SK-N-SH (cell line): ENCODE measurements at regions not wholly inside any gene's neighbourhood (a gene's known extent, or its start where the extent isn't known, plus 50 kb on each side); places are given as distances from the start of the nearest gene placed in this dataset.

Source experiments
- CTCF ChIA-PET: fragments of 300-600, 350-600 bp; formaldehyde crosslinking; extraction: SDS; loops from one replicate; lab custom pipeline; 2021; lab: Yijun Ruan, JAX
- POLR2A ChIA-PET: fragments of 350-600 bp; sonication (Branson Sonifier 250); formaldehyde crosslinking; extraction: SDS; loops from one replicate; lab custom pipeline; 2020; ENCODE audit warnings: antibody characterized with exemption, inconsistent platforms; lab: Yijun Ruan, JAX
- DNase-seq: peaks from one replicate; pipeline ENCODE4 v3.0.0; 2012
- H2AFZ ChIP-seq: fragments of 200-600 bp; sonication (generic); 2 replicates; pipeline ENCODE4 v1.8.1; 2016; ENCODE audit warnings: antibody characterized with exemption, mild to moderate bottlenecking, low read depth
- H3F3A ChIP-seq: fragments of 200-600 bp; sonication (generic); replicated peaks from 2 replicates; pipeline ENCODE3; 2016; ENCODE audit warnings: antibody characterized with exemption, mild to moderate bottlenecking; ENCODE audit not compliant: insufficient read depth
- H3K27ac ChIP-seq, 2 experiments: fragments of 200-500 bp in 1 of 2; fragments of 200-600 bp in 1 of 2; sonication (Bioruptor generic) in 1 of 2; sonication (generic), shearing (Covaris generic) in 1 of 2; 2 replicates each; pipeline versions ENCODE4 v1.5.1 to v1.6.1; 2014 to 2016; ENCODE audit warnings: low read depth in 2 of 2, inconsistent platforms in 1 of 2, low read length in 1 of 2, mild to moderate bottlenecking in 1 of 2, mixed read lengths in 1 of 2
- H3K27me3 ChIP-seq: fragments of 200-600 bp; sonication (generic), shearing (Covaris generic); 2 replicates; pipeline ENCODE4 v1.6.1; 2016; ENCODE audit warnings: mixed run types; ENCODE audit not compliant: insufficient read depth
- H3K36me3 ChIP-seq, 2 experiments: fragments of 200-500 bp in 1 of 2; fragments of 200-600 bp in 1 of 2; sonication (Bioruptor generic) in 1 of 2; sonication (generic) in 1 of 2; replicated peaks in 1 of 2; 2 replicates each; pipeline versions ENCODE3 to v1.5.1; 2014 to 2016; ENCODE audit warnings: low read length in 1 of 2, mild to moderate bottlenecking in 1 of 2; ENCODE audit not compliant: insufficient read depth in 2 of 2, control insufficient read depth in 1 of 2
- H3K4me1 ChIP-seq, 2 experiments: fragments of 200-500 bp in 1 of 2; fragments of 200-600 bp in 1 of 2; sonication (Bioruptor generic) in 1 of 2; sonication (generic), shearing (Covaris generic) in 1 of 2; 2 replicates each; pipeline versions ENCODE4 v1.5.1 to v1.6.1; 2014 to 2016; ENCODE audit warnings: low read depth in 1 of 2, low read length in 1 of 2, mixed run types in 1 of 2; ENCODE audit not compliant: insufficient read depth in 2 of 2, control insufficient read depth in 1 of 2
- H3K4me2 ChIP-seq: fragments of 200-600 bp; sonication (generic), shearing (Covaris generic); 2 replicates; pipeline ENCODE4 v1.6.1; 2017; ENCODE audit warnings: mixed run types
- H3K4me3 ChIP-seq, 2 experiments: fragments of 200-500 bp in 1 of 2; fragments of 200-600 bp in 1 of 2; sonication (Bioruptor generic) in 1 of 2; sonication (generic), shearing (Covaris generic) in 1 of 2; 2 replicates each; pipeline versions ENCODE4 v1.5.1 to v1.8.1; 2014 to 2016; ENCODE audit warnings: low read depth in 2 of 2, inconsistent platforms in 1 of 2, low read length in 1 of 2, mild to moderate bottlenecking in 1 of 2, mixed read lengths in 1 of 2, moderate library complexity in 1 of 2
- H3K79me2 ChIP-seq: fragments of 200-600 bp; sonication (generic); 2 replicates; pipeline ENCODE4 v1.8.1; 2017; ENCODE audit warnings: mild to moderate bottlenecking; ENCODE audit not compliant: insufficient read depth
- H3K9ac ChIP-seq: fragments of 200-600 bp; sonication (generic); 2 replicates; pipeline ENCODE4 v1.6.1; 2017; ENCODE audit warnings: mixed run types
- H3K9me2 ChIP-seq: fragments of 200-600 bp; sonication (generic); 2 replicates; pipeline ENCODE4 v1.6.1; 2017; ENCODE audit warnings: mixed run types
- H3K9me3 ChIP-seq: fragments of 200-600 bp; sonication (generic); 2 replicates; pipeline ENCODE4 v1.6.1; 2017; ENCODE audit warnings: mixed run types, mild to moderate bottlenecking, moderate library complexity
- H4K20me1 ChIP-seq: fragments of 200-600 bp; sonication (generic); 2 replicates; pipeline ENCODE4 v1.6.1; 2017; ENCODE audit warnings: mild to moderate bottlenecking, mixed run types; ENCODE audit not compliant: insufficient read depth
- CHD2 ChIP-seq: fragments of 150-350 bp; IDR thresholded peaks from 2 replicates; pipeline ENCODE4 v1.6.1; 2018; ENCODE audit warnings: low read length; ENCODE audit not compliant: partially characterized antibody
- EP300 ChIP-seq, 2 experiments: IDR thresholded peaks; 2 replicates each; pipeline versions ENCODE4 v1.4.0 to v1.6.1; 2012; ENCODE audit warnings: borderline replicate concordance in 1 of 2, low read depth in 1 of 2, low read length in 1 of 2
- FOSL2 ChIP-seq: IDR thresholded peaks from 2 replicates; pipeline ENCODE4 v1.4.0; 2012; ENCODE audit warnings: low read depth, mild to moderate bottlenecking, moderate library complexity, borderline replicate concordance
- GATA2 ChIP-seq: sonication (generic); formaldehyde crosslinking; IDR thresholded peaks from 2 replicates; pipeline ENCODE4 v1.5.0; 2020; ENCODE audit warnings: mild to moderate bottlenecking, missing genetic modification reagents
- MXI1 ChIP-seq: IDR thresholded peaks from 2 replicates; pipeline ENCODE4 v1.6.1; 2012; ENCODE audit warnings: mild to moderate bottlenecking, low read depth, low read length, improper control_type of control experiment
- NRF1 ChIP-seq: IDR thresholded peaks from 2 replicates; pipeline ENCODE4 v1.6.1; 2012; ENCODE audit warnings: low read depth, mild to moderate bottlenecking, low read length
- POLR2AphosphoS5 ChIP-seq: IDR thresholded peaks from 2 replicates; pipeline ENCODE4 v1.6.1; 2012; ENCODE audit warnings: low read depth, low read length
- RCOR1 ChIP-seq: fragments of 150-350 bp; IDR thresholded peaks from 2 replicates; pipeline ENCODE4 v1.6.1; 2017; ENCODE audit warnings: antibody characterized with exemption, low read length
- SIN3A ChIP-seq: IDR thresholded peaks from 2 replicates; pipeline ENCODE4 v1.6.1; 2012; ENCODE audit warnings: low read depth, mild to moderate bottlenecking, low read length, moderate library complexity, borderline replicate concordance
- SMC3 ChIP-seq: IDR thresholded peaks from 2 replicates; pipeline ENCODE4 v1.6.1; 2012; ENCODE audit warnings: low read depth, low read length, improper control_type of control experiment
- YY1 ChIP-seq: IDR thresholded peaks from 2 replicates; pipeline ENCODE4 v1.4.0; 2012; ENCODE audit warnings: low read depth, mild to moderate bottlenecking
- WGBS: methylation state at CpG from one replicate; pipeline ENCODE4 v1.1.6; 2017; ENCODE audit warnings: low lambda C conversion rate; 5-methylcytosine and 5-hydroxymethylcytosine counted together
- TF ChIP-seq, protein P1 (sequence below): fragments of 150-350 bp; IDR thresholded peaks from 2 replicates; pipeline ENCODE4 v1.6.1; 2016; ENCODE audit warnings: mild to moderate bottlenecking, low read depth, low read length
- TF ChIP-seq, protein P2 (sequence below): IDR thresholded peaks from 2 replicates; pipeline ENCODE4 v1.4.0; 2012; ENCODE audit warnings: low read depth, borderline replicate concordance
- TF ChIP-seq, protein P3 (sequence below): fragments of 150-350 bp; IDR thresholded peaks from 2 replicates; pipeline ENCODE4 v1.6.1; 2017; ENCODE audit warnings: antibody characterized with exemption, low read length, low read depth, borderline replicate concordance

DNA sequence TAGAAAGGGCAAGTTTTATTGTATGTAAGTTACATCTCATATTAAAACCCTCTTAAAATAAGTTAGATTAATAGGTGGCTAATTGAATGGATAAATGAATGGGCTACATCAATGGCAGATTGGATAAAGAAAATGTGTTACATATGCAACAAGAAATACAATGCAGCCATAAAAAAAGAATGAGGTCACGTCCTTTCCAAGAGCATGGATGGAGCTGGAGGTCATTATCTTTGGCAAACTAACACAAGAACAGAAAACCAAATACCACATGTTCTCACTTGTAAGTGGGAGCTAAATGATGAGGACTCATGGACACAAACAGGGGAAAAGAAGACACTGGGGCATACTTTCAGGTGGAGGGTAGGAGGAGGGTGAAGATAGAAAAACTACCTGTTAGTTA, 182.2 kb upstream of the GNAI1 start (continued):
- TF ChIP-seq, protein P1, sequence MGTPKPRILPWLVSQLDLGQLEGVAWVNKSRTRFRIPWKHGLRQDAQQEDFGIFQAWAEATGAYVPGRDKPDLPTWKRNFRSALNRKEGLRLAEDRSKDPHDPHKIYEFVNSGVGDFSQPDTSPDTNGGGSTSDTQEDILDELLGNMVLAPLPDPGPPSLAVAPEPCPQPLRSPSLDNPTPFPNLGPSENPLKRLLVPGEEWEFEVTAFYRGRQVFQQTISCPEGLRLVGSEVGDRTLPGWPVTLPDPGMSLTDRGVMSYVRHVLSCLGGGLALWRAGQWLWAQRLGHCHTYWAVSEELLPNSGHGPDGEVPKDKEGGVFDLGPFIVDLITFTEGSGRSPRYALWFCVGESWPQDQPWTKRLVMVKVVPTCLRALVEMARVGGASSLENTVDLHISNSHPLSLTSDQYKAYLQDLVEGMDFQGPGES: no peak

- POLR2A ChIA-PET: no interaction called here
- Histone ChIP-seq H3K4me3 (no peak overlapping the region), H3K4me1 (peaks cover 0 to 5% of the 10 kb centered on the region in 2 experiments; a peak in 2 of 4 replicates), H3K9ac (no peak overlapping the region), H2AFZ (no peak overlapping the region), H3K27ac (peak overlapping the region in 1 of 2 experiments; percentile 11; a peak in 1 of 4 replicates), H3K27me3 (no peaks in the 10 kb centered on the region), H3K9me2 (no peaks in the 10 kb centered on the region), H3K4me2 (no peak overlapping the region), H3K79me2 (no peaks in the 10 kb centered on the region), H3F3A (no peaks in the 10 kb centered on the region), H3K9me3 (0 out of 2 replicates have a peak, but pooled peaks cover 6% of the 10 kb centered on the region), H3K36me3 (no peaks in the 10 kb centered on the region), H4K20me1 (no peaks in the 10 kb centered on the region)
- CTCF ChIA-PET: interaction anchor here (1.4 kb wide), 1 partner anchor 679 kb away, joined by 6 read pairs; no protein-coding TSS in a partner anchor
- DNase-seq: peak; percentile 22
- WGBS: 32% methylated on average over 2 of the region's 2 CpGs
- TF ChIP-seq GATA2 (CRISPR knock-in tag) (peak; percentile 47), YY1 (no peak), MXI1 (0 out of 2 replicates have a peak, but pooled peaks have one; percentile 11), SMC3 (no peak), CHD2 (no peak), RCOR1 (peak; percentile 45; the same call in 1 of the 2 replicates), EP300 (IDR thresholded peaks at IDR 0.05; ENCODE audit: borderline replicate concordance in 1 of 2, low read depth in 1 of 2, low read length in 1 of 2) (no peak)
- TF ChIP-seq, all 33 proteins: peak for 3
Measured at GRCh38 chr7:79951415-79951814, 183.2 kb upstream of the GNAI1 start.

- Histone ChIP-seq H3K9me3 (0 out of 2 replicates have a peak, but pooled peaks cover 6% of the 10 kb centered on the region), H3K4me2 (no peak overlapping the region), H3K9ac (no peak overlapping the region), H3F3A (no peaks in the 10 kb centered on the region), H4K20me1 (no peaks in the 10 kb centered on the region), H3K9me2 (no peaks in the 10 kb centered on the region), H3K36me3 (no peaks in the 10 kb centered on the region), H2AFZ (no peak overlapping the region), H3K79me2 (no peaks in the 10 kb centered on the region), H3K27me3 (no peaks in the 10 kb centered on the region)
- CTCF ChIA-PET: interaction anchor here (1.3 kb wide), 1 partner anchor 21 kb away, joined by 4 read pairs; no protein-coding TSS in a partner anchor
- no peak for DNase-seq
- WGBS: 95% methylated on average over 3 of the region's 3 CpGs
- TF ChIP-seq NRF1 (no peak), YY1 (no peak), GATA2 (CRISPR knock-in tag) (no peak), SMC3 (no peak), POLR2AphosphoS5 (no peak), FOSL2 (no peak), SIN3A (no peak)
- TF ChIP-seq, protein P2, sequence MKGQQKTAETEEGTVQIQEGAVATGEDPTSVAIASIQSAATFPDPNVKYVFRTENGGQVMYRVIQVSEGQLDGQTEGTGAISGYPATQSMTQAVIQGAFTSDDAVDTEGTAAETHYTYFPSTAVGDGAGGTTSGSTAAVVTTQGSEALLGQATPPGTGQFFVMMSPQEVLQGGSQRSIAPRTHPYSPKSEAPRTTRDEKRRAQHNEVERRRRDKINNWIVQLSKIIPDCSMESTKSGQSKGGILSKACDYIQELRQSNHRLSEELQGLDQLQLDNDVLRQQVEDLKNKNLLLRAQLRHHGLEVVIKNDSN: no peak
- TF ChIP-seq, protein P3, sequence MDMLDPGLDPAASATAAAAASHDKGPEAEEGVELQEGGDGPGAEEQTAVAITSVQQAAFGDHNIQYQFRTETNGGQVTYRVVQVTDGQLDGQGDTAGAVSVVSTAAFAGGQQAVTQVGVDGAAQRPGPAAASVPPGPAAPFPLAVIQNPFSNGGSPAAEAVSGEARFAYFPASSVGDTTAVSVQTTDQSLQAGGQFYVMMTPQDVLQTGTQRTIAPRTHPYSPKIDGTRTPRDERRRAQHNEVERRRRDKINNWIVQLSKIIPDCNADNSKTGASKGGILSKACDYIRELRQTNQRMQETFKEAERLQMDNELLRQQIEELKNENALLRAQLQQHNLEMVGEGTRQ: no peak
- TF ChIP-seq, all 33 proteins: peak for 0
- no peak overlapping the region for H3K27ac ChIP-seq
- POLR2A ChIA-PET: no interaction called here
- H3K4me3 ChIP-seq: no peak overlapping the region
- peaks cover 0 to 5% of the 10 kb centered on the region in 2 experiments; a peak in 2 of 4 replicates for H3K4me1 ChIP-seq
Measured at GRCh38 chr7:79949778-79950177, 184.9 kb upstream of the GNAI1 start.
